ENCODE measurements at regions not wholly inside any gene's neighbourhood (a gene's known extent, or its start where the extent isn't known, plus 50 kb on each side); places are given as distances from the start of the nearest gene placed in this dataset.
"Not testable (repeated sequence)": the region's sequence is repeated elsewhere in the genome, so short reads cannot be mapped to it uniquely, and the experiment has no call there.

DNA sequence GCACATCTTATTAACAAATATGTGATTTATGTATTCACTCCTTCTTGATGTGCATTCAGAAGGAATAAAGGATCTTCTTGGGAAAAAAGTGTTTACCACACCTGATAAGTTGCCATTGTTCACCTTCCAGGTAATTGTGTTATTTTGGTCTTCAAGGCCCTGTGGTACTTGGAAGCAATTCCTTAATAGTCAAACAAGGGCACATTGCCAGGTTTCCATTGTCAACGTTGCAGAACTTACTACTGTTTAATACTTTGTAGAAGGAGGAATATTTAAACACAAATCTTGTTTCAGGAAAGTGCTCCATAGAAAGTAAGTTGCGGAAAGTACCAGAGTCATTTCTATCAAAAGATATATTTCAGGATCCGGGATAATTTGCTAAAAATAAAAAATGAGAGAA, 129.5 kb upstream of the SGK1 start:
- peak; percentile 59 for DNase-seq

DNA sequence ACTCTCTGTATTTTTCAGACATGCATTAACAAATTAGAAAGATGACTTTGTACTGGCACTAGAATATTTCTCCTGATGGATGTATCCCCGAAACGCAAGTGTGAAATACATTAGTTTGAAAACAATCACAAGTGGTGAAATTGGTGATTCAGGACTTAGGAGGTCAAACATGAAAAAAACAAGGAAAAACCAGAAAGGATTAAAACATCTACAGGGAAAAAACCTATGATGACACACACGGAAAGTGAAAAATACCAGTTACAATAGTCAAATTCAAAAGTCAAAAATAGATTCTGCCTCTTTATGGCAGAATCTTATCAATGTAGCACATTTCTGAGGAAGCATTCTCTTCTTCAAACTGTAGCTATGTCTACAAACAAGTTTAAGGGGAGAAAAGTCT, 129.0 kb upstream of the SGK1 start:
- peak; percentile 64 for DNase-seq

DNA sequence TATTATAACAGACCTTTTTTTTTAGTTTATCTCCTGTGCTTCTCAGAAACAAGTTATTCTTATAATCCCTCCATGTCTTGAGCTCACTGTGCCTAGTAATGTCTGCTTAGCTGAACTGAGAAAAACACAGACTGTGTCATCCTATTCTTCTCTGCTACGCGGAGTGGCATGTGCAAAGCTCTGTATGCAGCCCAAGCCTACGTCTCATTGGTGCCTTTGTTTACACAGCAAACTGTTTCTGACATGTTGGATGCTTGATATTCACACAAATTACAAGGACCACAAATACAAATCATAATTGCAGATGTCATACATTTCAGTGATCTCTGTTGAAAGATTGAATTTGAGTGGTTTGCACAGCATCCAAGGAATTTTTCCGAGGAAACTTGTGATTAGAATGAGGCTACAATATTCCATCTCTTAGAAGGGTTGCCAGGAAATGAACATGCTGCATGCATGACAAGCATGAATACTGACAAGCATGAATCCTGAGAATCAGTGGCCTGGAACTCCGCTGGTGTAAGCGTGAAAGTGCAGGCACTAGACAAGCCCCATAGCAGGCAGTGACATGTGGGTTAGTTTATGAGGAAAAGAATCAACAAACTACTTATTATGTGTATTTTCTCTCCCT, 128.4 kb upstream of the SGK1 start:
- DNase-seq, result peak; percentile 92

DNA sequence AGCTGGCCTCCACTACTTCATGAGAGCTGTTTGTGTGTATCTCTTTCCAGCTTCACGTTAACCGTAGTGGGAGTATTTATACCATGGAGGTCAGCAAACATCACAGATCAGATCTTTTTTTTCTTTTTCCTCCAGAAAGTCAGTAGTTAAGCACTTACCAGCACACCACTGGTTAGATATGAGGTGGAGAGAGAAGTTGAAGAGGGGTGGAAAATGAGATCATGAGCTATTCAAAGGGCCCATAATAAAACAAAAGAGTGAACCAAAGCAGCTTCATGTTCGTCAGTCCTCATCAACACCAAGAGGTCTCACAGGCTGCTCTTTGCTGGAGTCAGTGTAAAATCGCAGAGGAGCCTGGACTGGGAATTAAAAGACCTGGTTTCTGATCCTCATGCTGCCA, 125.1 kb upstream of the SGK1 start:
- no peak for DNase-seq

DNA sequence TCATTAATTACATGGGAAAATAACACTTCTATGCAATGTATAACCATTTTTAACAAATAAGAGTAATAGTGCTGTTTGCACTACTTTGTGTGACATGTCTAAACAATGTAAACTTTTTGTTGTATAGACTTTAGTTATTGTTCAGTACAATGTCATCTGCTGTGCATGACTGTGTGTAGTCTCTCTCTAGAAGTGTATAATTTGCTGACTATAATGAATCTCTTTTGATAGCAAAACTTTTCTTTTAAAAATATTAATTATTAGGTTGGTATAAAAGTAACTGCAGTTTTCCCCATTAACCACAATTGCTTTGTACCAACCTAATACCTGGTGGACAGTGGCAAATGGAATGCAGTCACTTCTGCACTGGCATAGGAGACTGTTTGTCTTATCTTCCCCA, 124.2 kb upstream of the SGK1 start:
- no peak for DNase-seq

DNA sequence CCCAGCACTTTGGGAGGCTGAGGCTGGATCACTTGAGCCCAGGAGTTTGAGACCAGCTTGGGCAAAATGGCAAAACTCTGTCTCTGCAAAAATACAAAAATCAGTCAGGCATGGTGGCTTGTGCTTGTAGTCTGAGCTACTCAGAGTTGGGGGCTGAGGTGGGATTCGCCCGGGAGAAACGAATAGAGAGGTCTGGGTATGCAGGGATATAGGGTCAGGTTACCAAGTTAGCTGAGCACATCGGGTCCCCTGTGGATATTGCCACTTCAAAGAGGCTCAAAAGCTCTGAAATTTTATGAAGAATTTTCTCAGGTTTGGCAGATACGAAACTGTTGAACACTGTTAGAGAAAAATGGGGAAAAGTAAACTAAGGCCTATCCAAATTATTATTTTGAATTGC, 120.9 kb upstream of the SGK1 start:
- no peak for DNase-seq

DNA sequence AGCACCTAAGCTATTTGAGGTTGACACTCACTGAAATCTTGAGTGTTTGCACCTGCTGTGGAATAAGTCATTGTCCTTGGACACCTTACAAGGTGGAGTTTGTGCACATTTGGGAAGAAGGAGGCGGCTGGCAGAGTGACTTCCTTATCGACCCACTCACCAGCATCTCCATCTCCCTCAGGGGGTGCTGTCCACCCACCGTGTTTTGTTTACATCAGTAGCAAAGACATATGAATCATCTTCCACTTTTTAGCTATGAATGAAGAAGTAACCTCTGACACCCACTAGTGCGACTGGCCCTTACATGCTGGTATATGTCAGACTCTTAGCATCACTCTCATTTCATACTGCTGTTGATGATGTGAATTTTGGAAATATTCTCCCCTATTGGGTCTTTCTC, 119.5 kb upstream of the SGK1 start:
- DNase-seq, result peak; percentile 44

DNA sequence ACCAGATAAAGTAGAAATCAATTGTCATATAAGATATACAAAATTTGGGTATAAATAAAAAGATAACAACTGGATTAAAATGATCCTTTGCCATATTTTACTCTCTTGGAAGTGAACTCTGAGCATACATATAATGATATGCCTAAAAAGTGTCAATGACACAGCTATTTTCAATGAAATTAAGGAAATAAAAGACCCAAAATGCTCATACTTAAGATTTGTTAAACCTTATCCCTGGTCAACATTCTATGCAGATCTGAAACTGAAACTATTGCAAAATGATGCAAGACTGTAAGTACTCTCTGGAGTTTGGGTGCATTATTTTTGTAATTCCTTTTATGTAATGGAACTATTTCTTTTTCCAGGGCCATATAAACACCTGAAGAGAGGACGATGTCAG, 119.0 kb upstream of the SGK1 start:
- no peak for DNase-seq

DNA sequence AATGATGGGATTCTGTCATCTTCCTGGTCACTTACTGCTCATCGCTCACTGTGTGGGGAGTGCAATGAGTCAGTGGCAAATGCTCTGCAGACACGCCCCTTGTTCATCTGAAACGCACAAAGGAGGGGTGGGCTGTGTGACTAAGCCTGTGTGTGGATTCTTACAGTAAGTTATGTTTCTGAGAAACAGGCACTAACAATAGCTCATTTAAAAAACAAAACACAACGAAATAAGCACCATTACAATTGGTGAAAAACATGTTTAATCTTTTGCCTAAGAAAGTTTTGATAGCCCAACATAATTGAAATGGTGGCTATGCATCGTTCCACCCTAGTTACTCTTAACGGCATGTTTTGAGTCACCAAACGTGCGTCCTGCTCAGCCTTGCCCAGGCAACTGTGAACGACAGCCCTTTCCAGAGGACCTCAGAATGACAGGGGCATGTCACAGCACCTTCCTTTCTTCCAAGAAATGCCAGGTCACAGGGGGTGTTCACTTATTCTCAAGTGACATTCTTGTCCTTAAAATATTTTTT, 118.4 kb upstream of the SGK1 start:
- peak; percentile 97 for DNase-seq

DNA sequence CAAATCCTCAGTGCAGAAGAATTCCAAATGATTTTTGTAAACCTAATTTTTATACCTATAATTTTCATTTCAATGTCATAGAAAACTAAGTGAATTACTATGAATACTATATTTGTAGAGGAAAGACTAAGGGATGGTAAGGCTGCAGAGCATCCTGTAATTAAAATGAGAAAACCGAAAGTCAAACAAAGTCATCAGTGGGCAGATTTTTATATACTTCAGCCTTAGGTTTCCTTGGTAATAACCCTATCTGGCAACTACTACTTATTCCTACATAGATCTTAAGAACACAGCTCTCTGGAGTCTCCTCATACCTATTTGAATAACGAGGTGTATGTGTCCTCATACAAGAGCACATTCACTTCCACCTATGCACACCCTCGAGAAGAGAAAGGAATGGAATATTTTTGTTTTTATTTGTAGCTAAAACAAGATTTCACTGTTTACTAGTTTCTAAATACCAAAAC, 117.9 kb upstream of the SGK1 start:
- DNase-seq, result no peak

DNA sequence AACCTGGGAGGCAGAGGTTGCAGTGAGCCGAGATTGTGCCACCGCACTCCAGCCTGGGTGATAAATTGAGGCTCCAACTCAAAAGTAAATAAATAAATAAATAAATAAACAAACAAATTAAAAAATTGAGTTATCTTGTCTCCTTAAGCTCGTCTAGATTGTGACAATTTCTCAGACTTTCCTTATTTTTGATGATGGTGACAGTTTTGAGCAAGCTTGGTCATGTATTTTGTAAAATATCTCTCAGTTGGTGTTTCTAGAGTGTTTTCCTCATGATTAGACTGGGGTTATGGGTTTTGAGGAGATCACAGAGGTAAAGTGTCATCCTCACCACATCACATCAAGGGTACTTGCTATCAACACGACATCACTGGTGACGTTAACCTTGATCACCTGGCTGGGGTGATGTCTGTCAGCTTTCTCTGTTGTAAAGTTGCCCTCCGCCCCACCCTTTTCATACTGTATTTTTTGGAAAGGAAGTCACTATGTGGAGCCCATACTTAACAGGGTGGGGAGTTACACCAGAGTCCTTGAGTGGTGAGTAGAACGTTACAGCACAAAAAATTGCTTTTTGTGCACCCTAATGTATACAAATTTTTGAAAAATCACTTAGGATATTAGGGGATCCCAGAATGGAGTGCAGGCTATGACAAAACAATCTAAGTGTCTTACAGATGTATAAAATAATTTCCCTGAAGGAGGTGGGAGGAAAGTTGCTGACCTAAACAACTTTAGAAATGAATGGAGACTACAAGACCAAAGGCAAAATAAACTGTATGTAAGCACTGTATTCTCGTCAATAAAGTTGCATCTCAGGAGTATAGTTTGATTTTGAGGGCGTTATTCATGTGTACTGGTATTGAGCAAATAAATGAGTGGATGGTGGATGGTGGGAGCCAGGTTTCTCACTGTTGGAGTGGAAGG, 116.4 kb upstream of the SGK1 start:
- DNase-seq, result no peak

DNA sequence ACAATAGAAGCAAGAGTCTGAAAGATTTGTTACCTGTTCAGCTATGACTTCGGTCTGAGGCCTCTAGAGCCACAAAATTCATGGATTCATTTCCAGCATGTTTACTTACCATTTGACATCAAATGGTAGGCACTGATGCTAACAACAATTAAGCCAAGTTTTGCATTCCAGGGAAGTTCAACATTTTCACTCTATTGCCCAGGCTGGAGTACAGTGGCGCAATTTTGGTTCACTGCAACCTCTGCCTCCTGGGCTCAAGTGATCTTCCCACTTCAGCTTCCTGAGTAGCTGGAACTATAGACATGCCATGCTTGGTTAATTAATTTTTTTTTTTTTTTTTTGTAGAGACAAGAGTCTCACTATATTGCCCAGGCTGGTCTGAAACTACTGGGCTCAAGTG, 114.1 kb upstream of the SGK1 start:
- peak; percentile 26 for DNase-seq

DNA sequence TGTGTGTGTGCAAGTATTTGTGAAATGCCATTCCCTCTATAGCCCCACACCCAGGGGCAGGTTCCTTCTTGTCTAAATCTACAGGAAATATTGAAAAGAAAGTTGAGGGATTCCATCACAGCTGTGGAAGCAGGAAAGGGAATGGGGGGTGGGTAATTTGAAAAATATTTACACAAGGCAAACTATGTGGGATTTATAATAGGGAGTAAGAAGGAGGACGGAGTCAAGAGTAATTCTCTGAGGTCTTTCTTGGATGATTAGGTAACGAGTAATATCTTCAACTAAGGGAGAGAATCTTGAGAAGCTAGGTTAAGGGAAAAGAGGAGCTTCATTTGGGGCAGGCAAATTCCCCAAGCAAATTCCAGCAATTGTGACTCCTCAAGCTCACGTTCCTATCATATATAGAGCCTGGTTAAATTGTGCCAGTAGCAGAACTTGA, 113.5 kb upstream of the SGK1 start:
- peak; percentile 88 for DNase-seq

DNA sequence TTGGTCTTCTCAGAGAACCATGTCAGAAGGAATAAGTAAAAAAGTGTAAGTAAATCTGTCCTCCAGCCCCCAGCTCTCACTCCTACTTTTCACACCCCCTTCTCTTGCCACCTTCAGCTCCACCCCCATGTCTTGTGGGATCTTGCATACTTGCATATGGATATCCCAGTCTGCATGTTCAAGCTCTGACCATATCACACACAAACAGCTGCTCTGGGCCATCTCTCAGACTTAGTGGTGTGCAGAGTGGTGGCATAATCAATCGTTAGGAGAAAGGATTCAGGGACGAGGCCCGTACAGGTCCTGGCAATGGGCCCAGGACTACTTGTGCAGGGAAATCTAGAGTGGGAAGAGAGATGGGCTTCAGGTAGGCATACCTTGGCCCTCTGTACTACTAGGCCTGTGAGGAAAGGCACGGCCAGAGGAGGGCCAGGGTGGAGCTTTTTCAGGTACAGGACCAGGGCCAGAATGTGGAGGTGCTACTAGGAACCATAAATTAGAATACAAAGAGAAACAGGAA, 112.0 kb upstream of the SGK1 start:
- DNase-seq, result no peak

DNA sequence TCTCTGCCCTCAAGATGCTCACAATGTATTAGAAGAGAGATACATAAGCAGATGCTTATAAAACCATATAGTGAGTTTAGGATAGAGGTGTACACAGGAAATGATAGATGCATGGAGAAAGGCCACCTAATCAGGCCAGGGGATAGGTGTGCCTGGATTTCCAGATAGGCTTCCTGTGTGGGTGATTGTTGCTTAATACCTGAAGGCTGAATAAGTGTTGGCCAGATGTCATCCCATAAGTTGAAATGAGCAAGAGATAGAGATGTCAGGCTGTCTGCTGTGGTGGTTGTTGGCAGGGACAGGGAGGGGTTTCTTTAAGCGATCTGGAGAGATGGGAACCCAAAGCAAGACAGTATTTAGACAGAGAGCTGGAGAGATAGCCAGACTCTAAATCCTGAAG, 109.8 kb upstream of the SGK1 start:
- DNase-seq, result no peak

DNA sequence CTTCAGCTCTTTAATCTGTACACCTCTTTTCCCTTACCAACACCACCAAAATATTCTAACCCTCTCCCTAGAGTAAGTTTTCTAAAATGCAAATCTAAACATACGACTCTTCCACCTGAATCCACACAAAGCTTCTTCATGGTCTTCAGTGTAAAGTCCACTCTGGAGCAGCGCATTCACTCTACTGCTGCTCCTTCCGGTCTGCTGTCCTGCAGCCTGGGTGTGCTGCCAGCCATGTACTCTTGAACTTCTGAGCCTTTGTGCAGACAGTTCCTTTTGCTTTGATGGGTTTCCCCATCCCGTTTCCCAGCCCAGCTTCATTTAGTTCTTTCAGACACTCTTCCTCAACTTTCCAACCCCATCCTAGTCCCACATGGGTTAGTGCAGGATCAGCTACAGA, 108.7 kb upstream of the SGK1 start:
- no peak for DNase-seq

DNA sequence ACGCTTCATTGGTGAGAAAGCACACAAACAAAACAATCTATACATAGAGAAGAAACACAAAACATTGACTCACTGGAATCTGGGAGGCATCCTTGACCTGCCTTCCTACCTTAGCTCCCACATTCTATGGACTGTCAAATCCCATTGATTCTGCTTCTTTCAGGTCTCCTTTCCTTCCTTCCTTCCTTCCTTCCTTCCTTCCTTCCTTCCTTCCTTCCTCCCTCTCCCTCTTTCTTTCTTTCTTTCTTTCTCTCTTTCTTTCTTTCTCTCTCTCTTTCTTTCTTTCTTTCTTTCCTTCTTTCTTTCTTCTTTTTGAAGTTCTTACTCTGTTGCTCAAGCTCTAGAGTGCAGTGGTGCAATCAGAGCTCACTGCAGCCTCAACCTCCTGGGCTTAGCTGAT, 108.0 kb upstream of the SGK1 start:
- DNase-seq, result not testable (repeated sequence)

DNA sequence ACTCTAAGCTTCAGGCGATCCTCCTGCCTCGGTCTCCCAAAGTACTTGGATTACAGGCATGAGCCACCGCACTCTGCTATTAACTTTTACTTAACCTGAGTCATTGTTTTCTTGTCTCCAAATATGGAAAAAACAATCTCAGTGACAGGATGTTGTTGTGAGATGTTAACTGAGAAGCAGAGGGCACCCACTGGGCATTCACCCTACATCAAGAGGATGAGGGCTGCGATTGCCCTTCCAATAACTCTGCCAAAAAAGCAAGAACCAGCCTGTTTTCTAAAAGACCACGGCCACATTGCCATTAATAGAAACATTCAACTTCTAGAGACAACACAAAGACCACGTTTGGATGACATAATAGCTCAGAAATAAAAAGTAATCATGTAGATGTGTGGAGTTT, 107.6 kb upstream of the SGK1 start:
- no peak for DNase-seq

DNA sequence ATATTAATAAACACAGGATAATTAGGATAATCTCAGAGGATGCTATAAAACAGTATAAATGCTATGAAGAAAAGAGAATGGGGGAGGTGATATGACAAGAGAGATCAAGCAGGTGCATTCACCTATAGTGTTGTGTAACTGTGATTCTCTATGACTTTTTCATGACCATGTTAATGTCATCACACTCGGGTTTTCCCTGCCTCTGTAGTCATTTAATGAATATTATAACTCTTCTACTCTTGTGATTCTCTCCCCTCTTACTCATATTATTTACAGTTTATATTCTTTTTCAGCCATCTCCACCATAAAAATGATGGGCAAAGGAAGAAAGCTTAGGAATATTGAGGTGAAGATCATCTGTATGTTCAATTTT, 106.9 kb upstream of the SGK1 start:
- DNase-seq, result no peak

DNA sequence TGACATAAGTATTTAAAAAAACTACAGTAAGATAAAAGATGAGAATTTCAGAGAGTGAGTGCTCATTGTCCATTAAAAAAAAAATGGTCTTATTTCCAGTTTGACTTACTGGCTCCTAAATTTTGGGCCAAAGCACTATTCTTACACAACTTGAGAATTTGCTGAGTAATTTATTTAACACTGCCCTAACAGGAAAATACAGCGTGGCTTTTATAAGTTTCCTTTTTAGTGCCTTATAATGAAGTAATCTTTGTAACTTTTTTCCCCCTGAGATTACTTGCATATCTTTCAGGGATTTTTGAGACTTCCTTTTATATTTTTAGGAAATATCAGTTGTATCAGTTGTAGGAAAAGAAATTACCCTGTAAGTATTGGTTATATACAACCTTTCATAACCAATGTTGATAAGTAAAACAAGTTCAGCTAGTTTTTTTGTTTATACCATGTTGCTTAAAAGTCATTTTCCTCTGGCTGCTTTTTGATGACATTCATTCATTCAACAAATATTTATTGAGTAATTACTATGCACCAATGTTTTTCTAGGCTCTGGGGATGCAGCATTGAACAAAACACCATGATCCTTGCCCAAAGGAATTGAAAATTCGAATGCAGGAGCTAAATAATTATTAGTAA, 106.4 kb upstream of the SGK1 start:
- peak; percentile 22 for DNase-seq

DNA sequence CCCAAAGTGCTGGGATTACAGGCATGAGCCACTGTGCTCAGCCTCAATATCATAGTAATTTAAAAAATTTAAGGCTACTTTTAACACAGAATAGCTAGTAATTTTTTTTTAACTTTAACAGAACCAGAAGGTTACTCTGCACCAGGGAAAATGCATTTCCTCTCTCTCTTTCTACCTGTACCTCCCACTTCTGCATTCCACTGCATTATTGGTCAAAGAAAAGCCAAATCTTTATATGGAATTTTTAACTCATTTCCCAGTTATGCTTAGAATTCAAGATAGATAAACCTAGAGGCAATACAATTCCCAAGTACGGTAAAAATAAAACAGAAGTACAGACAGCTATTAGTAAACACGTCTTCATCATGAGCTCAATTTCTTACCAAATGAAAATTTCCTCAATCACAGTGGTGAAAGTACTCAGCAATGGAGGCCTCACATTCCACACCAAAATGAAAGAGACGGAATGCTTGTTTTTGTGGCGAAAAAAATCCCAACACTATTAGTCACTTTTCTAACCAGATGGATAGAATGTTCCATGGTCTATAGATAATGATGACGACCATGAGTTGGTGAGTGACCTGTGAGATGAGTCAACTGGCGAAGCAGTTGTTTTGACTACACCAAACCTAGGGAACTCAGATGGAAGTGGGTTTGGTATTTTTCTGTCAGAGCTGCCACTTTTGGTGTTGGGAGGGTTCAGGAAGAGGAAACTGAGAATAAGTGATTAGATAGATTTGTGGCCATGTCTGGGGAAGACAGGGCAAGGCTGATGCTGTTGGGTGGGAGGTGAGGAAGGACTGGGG, 104.7 kb upstream of the SGK1 start:
- DNase-seq, result peak; percentile 100

DNA sequence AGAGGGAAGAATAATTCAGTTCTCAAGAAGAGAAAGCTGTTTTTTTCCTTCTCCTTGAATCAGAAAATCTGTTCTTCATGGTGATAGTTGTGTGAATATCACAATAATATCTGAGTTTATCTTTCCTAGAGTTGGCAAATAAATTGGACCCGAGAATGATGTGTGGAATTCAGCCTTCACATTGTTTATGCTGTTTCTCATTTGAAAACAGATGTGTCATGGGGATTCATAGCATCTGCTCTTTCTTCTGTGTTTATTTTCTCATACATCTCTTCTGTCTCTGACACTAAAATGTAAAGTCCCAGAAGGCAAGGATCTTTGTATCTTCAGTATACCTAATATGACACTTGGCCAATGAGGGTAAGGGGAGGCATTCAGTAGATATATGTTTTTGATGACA, 103.6 kb upstream of the SGK1 start:
- DNase-seq, result peak; percentile 70

All from fibroblast of skin of right biceps (primary cell).